Colonic mucosa (tissue), 4 donors: ENCODE measurements at regions not wholly inside any gene's neighbourhood (a gene's known extent, or its start where the extent isn't known, plus 50 kb on each side); places are given as distances from the start of the nearest gene placed in this dataset.

Source experiments
- DNase-seq: peaks from one replicate; pipeline ENCODE4 v3.0.0-alpha.2; 2020
- H3K27ac ChIP-seq: fragments of 200-600 bp; one replicate; pipeline ENCODE4 v1.8.0; 2021
- H3K27me3 ChIP-seq: fragments of 200-600 bp; one replicate; pipeline ENCODE4 v1.8.0; 2021
- H3K36me3 ChIP-seq: fragments of 200-600 bp; one replicate; pipeline ENCODE4 v1.8.0; 2021
- H3K4me1 ChIP-seq: fragments of 200-600 bp; one replicate; pipeline ENCODE4 v1.8.0; 2021; ENCODE audit warnings: mild to moderate bottlenecking
- H3K4me3 ChIP-seq: fragments of 200-600 bp; one replicate; pipeline ENCODE4 v1.8.0; 2021
- H3K9ac ChIP-seq, 2 donors: one replicate each; pipeline ENCODE4 v1.7.0; 2013; ENCODE audit warnings: control low read depth in 2 of 2, low read depth in 2 of 2, low read length in 2 of 2
- H3K9me3 ChIP-seq: fragments of 200-600 bp; one replicate; pipeline ENCODE4 v1.8.0; 2021
- CTCF ChIP-seq: fragments of 200-600 bp; IDR thresholded peaks from one replicate; pipeline ENCODE4 v1.8.0; 2022; ENCODE audit warnings: antibody characterized with exemption, mild to moderate bottlenecking
- intact Hi-C: fragments of 100-400 bp; cut with DNase I; formaldehyde crosslinking; loops from one replicate; pipeline ENCODE4 v1.14.1; 2022
- donor health status: healthy.
- donor health status: DM: no; HTN: no; CAD: no.
- donor health status: DM: no; HTN: no; CAD: no.

- Histone ChIP-seq H3K27ac (no peak overlapping the region), H3K36me3 (no peaks in the 10 kb centered on the region), H3K4me3 (no peak overlapping the region), H3K4me1 (no peaks in the 10 kb centered on the region), H3K9ac (no peak overlapping the region), H3K27me3 (no peaks in the 10 kb centered on the region), H3K9me3 (no peaks in the 10 kb centered on the region)
- no peak for TF ChIP-seq CTCF
- intact Hi-C loops, result no loop called here
- DNase-seq, result no peak
These were observed 363.4 kb upstream of the MKI67 start for GRCh38 chr10:128489324-128490247.

- H3K36me3 ChIP-seq, result no peaks in the 10 kb centered on the region
- no peak for TF ChIP-seq CTCF
- intact Hi-C loops, result no loop called here
These were observed 365.5 kb upstream of the MKI67 start for GRCh38 chr10:128491686-128492085.

DNA sequence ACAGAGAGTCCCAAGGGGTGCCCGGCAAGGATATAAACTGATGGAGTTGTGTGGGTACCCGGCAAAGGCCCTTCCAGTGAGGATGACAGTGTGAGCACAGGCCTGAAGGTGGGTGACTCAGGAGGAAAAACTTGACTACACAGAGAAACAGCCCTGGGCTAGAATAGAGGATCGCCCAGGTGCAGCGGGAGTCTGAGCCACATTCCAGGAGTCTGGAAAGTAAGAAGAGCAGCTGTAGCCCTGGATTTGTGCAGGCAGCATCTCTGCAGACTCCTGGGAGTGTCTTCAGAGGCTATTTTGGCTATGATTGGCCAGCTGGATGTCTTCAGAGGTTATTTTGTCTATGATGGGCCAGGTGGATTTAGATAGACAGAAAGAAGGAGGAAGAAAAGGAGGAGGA, 367.6 kb upstream of the MKI67 start:
- Histone ChIP-seq H3K9me3 (no peaks in the 10 kb centered on the region), H3K36me3 (no peaks in the 10 kb centered on the region), H3K4me1 (no peaks in the 10 kb centered on the region), H3K4me3 (no peak overlapping the region), H3K27ac (no peak overlapping the region), H3K27me3 (no peaks in the 10 kb centered on the region), H3K9ac (no peak overlapping the region)
- DNase-seq, result no peak
- no peak for TF ChIP-seq CTCF
- intact Hi-C loops, result no loop called here

More at GRCh38 chr10:128491686-128492085, 365.5 kb upstream of the MKI67 start:
- Histone ChIP-seq H3K4me1 (no peaks in the 10 kb centered on the region), H3K27ac (no peak overlapping the region), H3K27me3 (no peaks in the 10 kb centered on the region), H3K9ac (no peak overlapping the region), H3K9me3 (no peaks in the 10 kb centered on the region), H3K4me3 (no peak overlapping the region)
- no peak for DNase-seq

DNA sequence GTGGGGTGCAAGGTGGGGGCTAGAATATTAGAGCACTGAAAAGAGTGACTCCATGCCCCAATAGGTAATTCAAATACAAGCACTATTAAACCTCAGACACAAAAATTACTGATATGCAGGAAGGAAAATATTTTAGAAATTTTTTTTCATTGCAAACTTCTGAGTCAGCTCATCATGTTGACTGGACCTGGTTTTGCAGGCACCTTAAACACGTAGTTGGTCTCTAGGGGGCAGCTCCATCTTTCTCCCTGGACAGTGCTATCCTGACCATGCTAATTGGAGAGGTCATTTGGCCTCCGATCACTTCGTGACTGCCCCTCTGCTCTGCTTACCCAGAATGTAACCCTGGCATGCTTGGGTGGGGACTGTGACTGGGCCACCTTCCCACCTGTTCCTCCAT, 368.4 kb upstream of the MKI67 start:
- Histone ChIP-seq H3K9me3 (no peaks in the 10 kb centered on the region), H3K27me3 (no peaks in the 10 kb centered on the region), H3K27ac (no peak overlapping the region), H3K36me3 (no peaks in the 10 kb centered on the region), H3K9ac (no peak overlapping the region), H3K4me1 (no peaks in the 10 kb centered on the region), H3K4me3 (no peak overlapping the region)
- intact Hi-C loops, result no loop called here
- no peak for TF ChIP-seq CTCF
- no peak for DNase-seq

GRCh38 chr10:128497660-128498377, 371.6 kb upstream of the MKI67 start:
- H3K36me3 ChIP-seq, result no peaks in the 10 kb centered on the region
- no peaks in the 10 kb centered on the region for H3K9me3 ChIP-seq
- no peak overlapping the region for H3K9ac ChIP-seq
- H3K4me3 ChIP-seq, result no peak overlapping the region
- no peak overlapping the region for H3K27ac ChIP-seq
- no peaks in the 10 kb centered on the region for H3K27me3 ChIP-seq
- intact Hi-C loops, result no loop called here
- TF ChIP-seq CTCF, result no peak
- no peak for DNase-seq
- no peaks in the 10 kb centered on the region for H3K4me1 ChIP-seq
